ENCODE measurements at regions not wholly inside any gene's neighbourhood (a gene's known extent, or its start where the extent isn't known, plus 50 kb on each side); places are given as distances from the start of the nearest gene placed in this dataset.

DNA sequence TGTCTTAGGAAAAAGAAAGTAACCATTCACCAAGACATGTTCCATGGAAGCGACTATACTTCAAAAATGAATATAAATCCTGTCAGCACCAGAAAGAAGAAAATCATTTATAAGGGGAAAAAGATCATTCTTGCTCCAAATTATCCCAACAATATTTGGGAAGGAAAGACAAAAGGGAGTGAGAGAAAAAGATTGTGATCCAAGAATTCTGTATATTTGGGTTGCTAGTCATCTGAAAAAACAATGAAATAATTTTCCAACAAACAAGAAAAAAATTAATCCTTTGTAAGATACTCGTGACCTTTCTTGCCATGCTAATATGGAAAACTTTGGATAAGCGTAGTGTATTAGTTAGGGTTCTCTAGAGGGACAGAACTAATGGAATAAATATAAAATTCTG is 163.2 kb upstream of the ZNF32 start:
- H3K9me2 ChIP-seq: no peaks in the 10 kb centered on the region
- H4K20me1 ChIP-seq (ENCODE audit: insufficient read depth): no peaks in the 10 kb centered on the region
- WGBS (ENCODE audit: low lambda C conversion rate): 57% methylated on average over 3 of the region's 3 CpGs
- no peak overlapping the region for H3K27ac ChIP-seq (ENCODE audit: low read depth in 2 of 2, low read length in 1 of 2)
- no peaks in the 10 kb centered on the region for H3K36me3 ChIP-seq (replicated peaks in 1 of 2; ENCODE audit: control insufficient read depth in 1 of 2, insufficient read depth in 2 of 2, low read length in 1 of 2)
- peaks cover 40% of the 10 kb centered on the region for H3F3A ChIP-seq (replicated peaks; ENCODE audit: insufficient read depth)
- H3K4me2 ChIP-seq: no peak overlapping the region
- no peak overlapping the region for H2AFZ ChIP-seq (ENCODE audit: low read depth)
- TF ChIP-seq, protein P1, sequence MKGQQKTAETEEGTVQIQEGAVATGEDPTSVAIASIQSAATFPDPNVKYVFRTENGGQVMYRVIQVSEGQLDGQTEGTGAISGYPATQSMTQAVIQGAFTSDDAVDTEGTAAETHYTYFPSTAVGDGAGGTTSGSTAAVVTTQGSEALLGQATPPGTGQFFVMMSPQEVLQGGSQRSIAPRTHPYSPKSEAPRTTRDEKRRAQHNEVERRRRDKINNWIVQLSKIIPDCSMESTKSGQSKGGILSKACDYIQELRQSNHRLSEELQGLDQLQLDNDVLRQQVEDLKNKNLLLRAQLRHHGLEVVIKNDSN (IDR thresholded peaks at IDR 0.05; ENCODE audit: borderline replicate concordance, low read depth): no peak
- TF ChIP-seq GATA2 (CRISPR knock-in tag; IDR thresholded peaks at IDR 0.05) (no peak), POLR2AphosphoS5 (IDR thresholded peaks at IDR 0.05; ENCODE audit: low read depth, low read length) (no peak), RAD21 (IDR thresholded peaks at IDR 0.05; ENCODE audit: low read length) (no peak), SMC3 (IDR thresholded peaks at IDR 0.05; ENCODE audit: low read depth, low read length) (no peak), FOSL2 (IDR thresholded peaks at IDR 0.05; ENCODE audit: borderline replicate concordance, low read depth) (no peak), MXI1 (IDR thresholded peaks at IDR 0.05; ENCODE audit: low read depth, low read length) (no peak), TAF1 (IDR thresholded peaks at IDR 0.05; ENCODE audit: borderline replicate concordance, low read depth, low read length) (no peak), EZH2phosphoT487 (IDR thresholded peaks at IDR 0.05; ENCODE audit: borderline replicate concordance, low read depth) (no peak), RCOR1 (IDR thresholded peaks at IDR 0.05; ENCODE audit: low read length) (no peak), EP300 (IDR thresholded peaks at IDR 0.05; ENCODE audit: borderline replicate concordance in 1 of 2, low read depth in 1 of 2, low read length in 1 of 2) (no peak), NFIC (IDR thresholded peaks at IDR 0.05; ENCODE audit: borderline replicate concordance) (no peak), TCF12 (IDR thresholded peaks at IDR 0.05) (no peak), GABPA (IDR thresholded peaks at IDR 0.05; ENCODE audit: low read depth) (no peak)
- TF ChIP-seq, protein P2, sequence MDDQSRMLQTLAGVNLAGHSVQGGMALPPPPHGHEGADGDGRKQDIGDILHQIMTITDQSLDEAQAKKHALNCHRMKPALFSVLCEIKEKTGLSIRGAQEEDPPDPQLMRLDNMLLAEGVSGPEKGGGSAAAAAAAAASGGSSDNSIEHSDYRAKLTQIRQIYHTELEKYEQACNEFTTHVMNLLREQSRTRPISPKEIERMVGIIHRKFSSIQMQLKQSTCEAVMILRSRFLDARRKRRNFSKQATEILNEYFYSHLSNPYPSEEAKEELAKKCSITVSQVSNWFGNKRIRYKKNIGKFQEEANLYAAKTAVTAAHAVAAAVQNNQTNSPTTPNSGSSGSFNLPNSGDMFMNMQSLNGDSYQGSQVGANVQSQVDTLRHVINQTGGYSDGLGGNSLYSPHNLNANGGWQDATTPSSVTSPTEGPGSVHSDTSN (IDR thresholded peaks at IDR 0.05): no peak
- TF ChIP-seq, protein P3, sequence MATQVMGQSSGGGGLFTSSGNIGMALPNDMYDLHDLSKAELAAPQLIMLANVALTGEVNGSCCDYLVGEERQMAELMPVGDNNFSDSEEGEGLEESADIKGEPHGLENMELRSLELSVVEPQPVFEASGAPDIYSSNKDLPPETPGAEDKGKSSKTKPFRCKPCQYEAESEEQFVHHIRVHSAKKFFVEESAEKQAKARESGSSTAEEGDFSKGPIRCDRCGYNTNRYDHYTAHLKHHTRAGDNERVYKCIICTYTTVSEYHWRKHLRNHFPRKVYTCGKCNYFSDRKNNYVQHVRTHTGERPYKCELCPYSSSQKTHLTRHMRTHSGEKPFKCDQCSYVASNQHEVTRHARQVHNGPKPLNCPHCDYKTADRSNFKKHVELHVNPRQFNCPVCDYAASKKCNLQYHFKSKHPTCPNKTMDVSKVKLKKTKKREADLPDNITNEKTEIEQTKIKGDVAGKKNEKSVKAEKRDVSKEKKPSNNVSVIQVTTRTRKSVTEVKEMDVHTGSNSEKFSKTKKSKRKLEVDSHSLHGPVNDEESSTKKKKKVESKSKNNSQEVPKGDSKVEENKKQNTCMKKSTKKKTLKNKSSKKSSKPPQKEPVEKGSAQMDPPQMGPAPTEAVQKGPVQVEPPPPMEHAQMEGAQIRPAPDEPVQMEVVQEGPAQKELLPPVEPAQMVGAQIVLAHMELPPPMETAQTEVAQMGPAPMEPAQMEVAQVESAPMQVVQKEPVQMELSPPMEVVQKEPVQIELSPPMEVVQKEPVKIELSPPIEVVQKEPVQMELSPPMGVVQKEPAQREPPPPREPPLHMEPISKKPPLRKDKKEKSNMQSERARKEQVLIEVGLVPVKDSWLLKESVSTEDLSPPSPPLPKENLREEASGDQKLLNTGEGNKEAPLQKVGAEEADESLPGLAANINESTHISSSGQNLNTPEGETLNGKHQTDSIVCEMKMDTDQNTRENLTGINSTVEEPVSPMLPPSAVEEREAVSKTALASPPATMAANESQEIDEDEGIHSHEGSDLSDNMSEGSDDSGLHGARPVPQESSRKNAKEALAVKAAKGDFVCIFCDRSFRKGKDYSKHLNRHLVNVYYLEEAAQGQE (IDR thresholded peaks at IDR 0.05; ENCODE audit: low read depth, low read length): no peak
- no peak for DNase-seq
- H3K4me3 ChIP-seq (ENCODE audit: low read depth in 2 of 2, low read length in 1 of 2): no peak overlapping the region
- no peak overlapping the region for H3K9ac ChIP-seq
- ChIA-PET POLR2A (no interaction called here), CTCF (interaction anchor here (1.6 kb wide), 1 partner anchor 122 kb away, joined by 4 read pairs; no protein-coding TSS in a partner anchor)
- peaks cover 0 to 15% of the 10 kb centered on the region in 2 experiments; a peak in 2 of 4 replicates for H3K4me1 ChIP-seq (ENCODE audit: control insufficient read depth in 1 of 2, insufficient read depth in 2 of 2, low read depth in 1 of 2, low read length in 1 of 2)
- no peaks in the 10 kb centered on the region for H3K79me2 ChIP-seq (ENCODE audit: insufficient read depth)
- H3K27me3 ChIP-seq (ENCODE audit: insufficient read depth): no peaks in the 10 kb centered on the region
- H3K9me3 ChIP-seq: no peaks in the 10 kb centered on the region
